GM12878 (cell line): ENCODE measurements at regions not wholly inside any gene's neighbourhood (a gene's known extent, or its start where the extent isn't known, plus 50 kb on each side); places are given as distances from the start of the nearest gene placed in this dataset.

ENCODE experiments used
- CTCF ChIP-seq, 3 experiments: IDR thresholded peaks in 2 of 3; conservative IDR thresholded peaks in 1 of 3; 2 replicates each; pipeline ENCODE4 v1.5.1; 2011; ENCODE audit warnings: low read depth in 3 of 3, low read length in 3 of 3, mild to moderate bottlenecking in 3 of 3, control low read depth in 2 of 3, moderate library complexity in 2 of 3, inconsistent platforms in 1 of 3, mixed read lengths in 1 of 3; ENCODE audit not compliant: control insufficient read depth in 2 of 3, insufficient read depth in 1 of 3; ENCODE audit errors: extremely low read depth in 1 of 3
- FOXM1 ChIP-seq: IDR thresholded peaks from 2 replicates; pipeline ENCODE4 v1.6.1; 2012; ENCODE audit warnings: low read depth, mild to moderate bottlenecking, inconsistent platforms, low read length, moderate library complexity
- HDAC2 ChIP-seq: fragments of 200-600 bp; sonication (generic); IDR thresholded peaks from 2 replicates; pipeline ENCODE4 v1.6.1; 2017
- REST ChIP-seq: IDR thresholded peaks from 2 replicates; pipeline ENCODE4 v1.6.1; 2012; ENCODE audit warnings: mild to moderate bottlenecking, low read depth, low read length

GRCh38 chr5:101278917-101279316, 375.8 kb upstream of the ST8SIA4 start:
- TF ChIP-seq CTCF (IDR thresholded peaks at IDR 0.05 in 2 of 3, conservative IDR thresholded peaks at IDR 0.05 in 1 of 3; ENCODE audit: control insufficient read depth in 2 of 3, extremely low read depth in 1 of 3, insufficient read depth in 1 of 3, low read depth in 3 of 3, low read length in 3 of 3) (no peak), REST (no peak), HDAC2 (no peak), FOXM1 (no peak)
